GM10266 (cell line): ENCODE measurements at regions not wholly inside any gene's neighbourhood (a gene's known extent, or its start where the extent isn't known, plus 50 kb on each side); places are given as distances from the start of the nearest gene placed in this dataset.

Experiments
- DNase-seq: peaks from one replicate; pipeline ENCODE4 v3.0.0; 2012; ENCODE audit errors: extremely low spot score
- TF ChIP-seq, protein P1 (sequence below): IDR thresholded peaks from 2 replicates; pipeline ENCODE4 v1.5.1; 2012; ENCODE audit warnings: mild to moderate bottlenecking, low read depth; ENCODE audit not compliant: control insufficient read depth, insufficient read depth; ENCODE audit errors: missing control alignments

DNA sequence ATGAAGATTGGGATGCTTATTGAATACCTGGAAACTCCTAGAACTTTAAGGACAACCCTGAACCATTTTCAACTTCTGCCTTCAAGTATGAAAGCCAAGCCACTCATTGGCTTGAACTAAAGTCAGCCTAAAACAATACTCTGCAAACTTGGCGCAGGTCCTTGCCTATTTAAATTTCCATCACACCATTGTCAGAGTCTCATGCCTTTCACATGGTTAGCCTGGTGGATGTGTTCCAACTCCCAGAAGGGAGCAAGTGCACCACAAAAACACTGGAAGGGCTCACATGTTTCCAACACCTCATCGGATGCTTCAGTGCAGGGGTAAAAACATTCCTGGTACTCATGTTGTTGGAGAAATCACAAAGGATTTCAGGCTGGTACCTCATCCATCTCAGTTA, 511.6 kb upstream of the MDFIC2 start:
- DNase-seq: no peak
- TF ChIP-seq, protein P1, sequence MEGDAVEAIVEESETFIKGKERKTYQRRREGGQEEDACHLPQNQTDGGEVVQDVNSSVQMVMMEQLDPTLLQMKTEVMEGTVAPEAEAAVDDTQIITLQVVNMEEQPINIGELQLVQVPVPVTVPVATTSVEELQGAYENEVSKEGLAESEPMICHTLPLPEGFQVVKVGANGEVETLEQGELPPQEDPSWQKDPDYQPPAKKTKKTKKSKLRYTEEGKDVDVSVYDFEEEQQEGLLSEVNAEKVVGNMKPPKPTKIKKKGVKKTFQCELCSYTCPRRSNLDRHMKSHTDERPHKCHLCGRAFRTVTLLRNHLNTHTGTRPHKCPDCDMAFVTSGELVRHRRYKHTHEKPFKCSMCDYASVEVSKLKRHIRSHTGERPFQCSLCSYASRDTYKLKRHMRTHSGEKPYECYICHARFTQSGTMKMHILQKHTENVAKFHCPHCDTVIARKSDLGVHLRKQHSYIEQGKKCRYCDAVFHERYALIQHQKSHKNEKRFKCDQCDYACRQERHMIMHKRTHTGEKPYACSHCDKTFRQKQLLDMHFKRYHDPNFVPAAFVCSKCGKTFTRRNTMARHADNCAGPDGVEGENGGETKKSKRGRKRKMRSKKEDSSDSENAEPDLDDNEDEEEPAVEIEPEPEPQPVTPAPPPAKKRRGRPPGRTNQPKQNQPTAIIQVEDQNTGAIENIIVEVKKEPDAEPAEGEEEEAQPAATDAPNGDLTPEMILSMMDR: no peak

DNA sequence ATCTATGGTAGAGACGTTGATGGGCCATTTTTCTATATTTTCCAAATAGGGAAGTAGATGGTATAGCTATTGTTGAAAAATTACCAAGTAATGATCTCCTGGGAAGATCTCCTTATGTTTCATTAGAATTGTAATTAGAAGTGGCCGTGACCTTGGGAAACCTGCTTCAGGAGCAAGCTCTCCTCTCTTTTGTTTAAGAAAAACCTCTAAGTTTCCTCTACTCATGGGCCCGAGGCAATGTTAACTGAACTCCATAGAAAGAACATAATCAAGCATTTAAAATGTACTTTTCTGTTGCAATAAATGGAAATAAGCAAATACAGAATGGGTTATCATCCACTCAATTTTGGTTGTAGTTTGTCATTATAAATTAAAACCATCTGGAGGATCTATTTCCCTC, 511.2 kb upstream of the MDFIC2 start:
- TF ChIP-seq, protein P1: no peak
- no peak for DNase-seq

DNA sequence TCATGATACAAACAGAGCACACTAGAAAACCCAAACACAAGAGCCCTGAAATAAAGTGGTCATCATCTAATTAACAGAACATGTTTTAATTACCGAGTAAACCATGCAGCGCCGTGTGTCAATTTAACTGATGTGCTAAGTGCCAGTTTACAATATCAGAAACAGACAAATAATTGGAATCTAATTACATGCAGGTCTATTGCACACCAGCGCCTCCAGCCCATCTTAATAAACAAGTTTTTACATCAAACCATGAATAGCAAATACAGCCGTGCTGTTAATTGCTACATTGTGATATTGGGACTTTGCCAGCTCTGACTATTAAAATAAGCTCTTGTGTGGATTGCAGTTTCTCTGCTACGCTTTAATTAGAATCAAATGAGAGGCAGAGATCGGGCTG, 510.2 kb upstream of the MDFIC2 start:
- TF ChIP-seq, protein P1: no peak
- DNase-seq: no peak

DNA sequence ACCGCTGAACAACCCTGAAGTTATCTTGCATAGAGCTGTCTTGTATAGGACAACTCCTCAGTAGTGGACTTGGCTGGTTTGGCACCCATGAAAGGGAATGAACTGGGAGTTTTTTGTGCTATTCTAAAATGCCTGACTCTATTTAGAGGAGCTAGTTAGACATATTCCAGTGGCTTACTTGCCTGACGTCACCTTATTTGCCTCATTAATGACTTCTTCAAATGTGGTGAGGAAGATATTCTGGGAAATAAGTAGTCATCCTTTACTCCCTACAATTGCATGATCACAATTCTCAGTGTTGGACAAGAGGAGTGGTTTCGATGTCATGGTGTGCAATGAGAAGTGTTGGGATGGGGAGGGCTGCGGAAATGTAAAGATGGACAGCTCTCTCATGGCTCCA, 509.2 kb upstream of the MDFIC2 start:
- TF ChIP-seq, protein P1: no peak
- DNase-seq: no peak

DNA sequence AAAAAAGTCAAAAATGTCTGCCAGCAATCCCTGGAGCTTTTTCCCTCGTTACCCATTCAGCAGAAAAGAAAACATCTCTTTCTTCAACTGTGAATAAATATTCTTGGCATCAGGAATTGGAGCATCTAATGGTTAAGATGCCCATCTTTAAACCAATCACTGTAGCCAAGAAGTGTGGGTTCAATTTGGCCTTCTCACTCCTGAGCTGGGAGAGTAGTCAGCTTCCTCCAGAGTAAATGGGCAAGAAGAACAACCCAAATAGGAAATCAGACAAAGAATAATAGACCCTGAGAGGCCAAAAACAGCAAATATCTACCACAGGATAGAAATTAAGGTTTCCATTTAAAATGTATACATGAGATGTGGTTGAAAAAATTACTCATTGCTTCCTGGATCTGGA, 508.0 kb upstream of the MDFIC2 start:
- TF ChIP-seq, protein P1: no peak
- no peak for DNase-seq

DNA sequence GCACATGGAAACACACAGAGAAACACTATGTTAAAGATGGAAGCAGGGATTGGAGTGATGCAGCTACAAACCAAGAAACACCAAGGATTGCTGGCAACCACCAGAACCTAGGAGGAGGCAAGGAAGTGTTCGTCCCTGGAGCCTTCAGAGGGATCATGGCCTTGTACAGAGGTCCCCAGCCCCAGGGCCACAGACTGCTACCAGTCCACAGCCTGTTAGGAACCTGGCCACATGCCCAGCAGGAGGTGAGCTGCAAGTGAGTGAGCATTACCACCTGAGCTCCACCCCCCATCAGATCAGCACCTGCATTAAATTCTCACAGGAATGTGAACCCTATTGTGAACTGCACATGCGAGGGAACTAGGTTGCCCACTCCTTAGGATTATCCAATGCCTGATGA, 505.7 kb upstream of the MDFIC2 start:
- no peak for DNase-seq
- TF ChIP-seq, protein P1: no peak

DNA sequence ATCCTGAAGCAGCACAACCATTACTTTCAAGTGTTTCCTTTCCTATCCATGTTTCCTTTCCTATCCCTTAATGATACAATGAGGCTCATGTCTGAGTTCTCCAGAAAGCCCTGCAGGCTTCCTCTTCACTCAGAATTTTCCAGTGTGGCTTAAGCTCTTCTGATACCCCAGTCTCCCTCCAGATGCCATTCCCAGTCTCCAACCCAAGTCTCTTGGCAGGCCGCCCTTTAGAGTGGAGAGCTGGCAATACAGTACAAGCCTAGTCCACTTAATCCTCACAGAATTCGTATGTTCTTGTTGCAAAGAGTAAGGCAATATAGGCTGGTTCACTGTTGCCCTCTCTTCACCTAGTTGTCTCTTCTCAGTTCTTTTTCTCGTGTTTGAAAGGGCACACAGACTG, 503.9 kb upstream of the MDFIC2 start:
- TF ChIP-seq, protein P1: no peak
- DNase-seq: no peak
